H1 (cell line): ENCODE measurements at regions not wholly inside any gene's neighbourhood (a gene's known extent, or its start where the extent isn't known, plus 50 kb on each side); places are given as distances from the start of the nearest gene placed in this dataset.

ENCODE experiments used
- CTCF ChIA-PET: fragments of 300-600 bp; sonication (Branson Sonifier 250); formaldehyde crosslinking; loops from one replicate; lab custom pipeline; 2021; ENCODE audit not compliant: partially characterized antibody; lab: Charles Lee
- POLR2A ChIA-PET: fragments of 300-600 bp; sonication (Branson Sonifier 250); formaldehyde crosslinking; loops from one replicate; lab custom pipeline; 2021; ENCODE audit warnings: inconsistent platforms; ENCODE audit not compliant: partially characterized antibody; lab: Charles Lee
- DNase-seq, 2 experiments: peaks; one replicate each; pipeline versions ENCODE4 v3.0.0 to v3.0.0-alpha.2; 2010 to 2022; ENCODE audit warnings: low spot score in 2 of 2, low read depth in 1 of 2, mixed read lengths in 1 of 2
- FAIRE-seq: peaks from 2 replicates; lab custom pipeline; 2011; peaks lifted over from hg19 to GRCh38; lab: Jason Lieb, UNC
- H2AFZ ChIP-seq: 2 replicates; pipeline ENCODE4 v1.8.1; 2012; ENCODE audit warnings: low read length, inconsistent platforms
- H2AK5ac ChIP-seq: 2 replicates; pipeline ENCODE4 v1.6.1; 2013; ENCODE audit warnings: low read depth, low read length
- H2BK120ac ChIP-seq: replicated peaks from 2 replicates; pipeline ENCODE3; 2013; ENCODE audit warnings: low read depth, low read length, inconsistent platforms
- H2BK12ac ChIP-seq: 2 replicates; pipeline ENCODE4 v1.6.1; 2013; ENCODE audit warnings: low read depth, low read length
- H2BK15ac ChIP-seq: 2 replicates; pipeline ENCODE4 v1.6.1; 2013; ENCODE audit warnings: low read length
- H2BK20ac ChIP-seq: 2 replicates; pipeline ENCODE4 v1.6.1; 2013; ENCODE audit warnings: low read length
- H2BK5ac ChIP-seq: 2 replicates; pipeline ENCODE4 v1.6.1; 2013; ENCODE audit warnings: low read depth, low read length
- H3K14ac ChIP-seq: 2 replicates; pipeline ENCODE4 v1.6.1; 2013; ENCODE audit warnings: inconsistent platforms; ENCODE audit not compliant: insufficient read length
- H3K18ac ChIP-seq: 2 replicates; pipeline ENCODE4 v1.6.1; 2013; ENCODE audit warnings: low read length; ENCODE audit errors: extremely low read depth
- H3K23ac ChIP-seq: 2 replicates; pipeline ENCODE4 v1.6.1; 2013; ENCODE audit warnings: inconsistent platforms; ENCODE audit not compliant: insufficient read length
- H3K23me2 ChIP-seq: 2 replicates; pipeline ENCODE4 v1.6.1; 2013; ENCODE audit warnings: low read depth, low read length
- H3K27ac ChIP-seq: 2 replicates; pipeline ENCODE4 v1.6.1; 2011; ENCODE audit warnings: low read depth, low read length, inconsistent platforms
- H3K27me3 ChIP-seq, 4 experiments: replicated peaks in 1 of 4; 1 replicate in 1 of 4; 2 replicates in 3 of 4; pipeline versions ENCODE4 v1.6.1 to v1.8.1; 2011 to 2013; ENCODE audit warnings: low read length in 3 of 4, mild to moderate bottlenecking in 3 of 4, inconsistent platforms in 2 of 4, mixed read lengths in 2 of 4, moderate library complexity in 1 of 4; ENCODE audit not compliant: control insufficient read depth in 3 of 4, insufficient read depth in 3 of 4; ENCODE audit errors: extremely low read depth in 1 of 4
- H3K36me3 ChIP-seq, 4 experiments: 2 replicates each; pipeline versions ENCODE4 v1.6.1 to v1.8.1; 2011 to 2013; ENCODE audit warnings: mild to moderate bottlenecking in 4 of 4, low read length in 3 of 4, moderate library complexity in 2 of 4, control low read depth in 1 of 4, inconsistent platforms in 1 of 4; ENCODE audit not compliant: insufficient read depth in 4 of 4, control insufficient read depth in 2 of 4
- H3K4ac ChIP-seq: replicated peaks from 2 replicates; pipeline ENCODE3; 2013; ENCODE audit warnings: low read length, low read depth, mixed read lengths, inconsistent platforms; ENCODE audit not compliant: insufficient read length
- H3K4me1 ChIP-seq, 4 experiments: replicated peaks in 1 of 4; 1 replicate in 1 of 4; 2 replicates in 3 of 4; pipeline versions ENCODE4 v1.6.1 to v1.8.1; 2011 to 2013; ENCODE audit warnings: low read length in 3 of 4, inconsistent platforms in 2 of 4, mixed read lengths in 1 of 4; ENCODE audit not compliant: insufficient read depth in 4 of 4, control insufficient read depth in 3 of 4
- H3K4me2 ChIP-seq, 2 experiments: 2 replicates each; pipeline versions ENCODE4 v1.6.1 to v1.8.1; 2011 to 2013; ENCODE audit warnings: low read depth in 2 of 2, low read length in 2 of 2, control low read depth in 1 of 2, inconsistent platforms in 1 of 2, mild to moderate bottlenecking in 1 of 2; ENCODE audit not compliant: insufficient read depth in 1 of 2
- H3K4me3 ChIP-seq, 4 experiments: fragments of 200-600, 300-600 bp in 1 of 4; sonication (generic), shearing (Covaris generic), sonication (Bioruptor Twin) in 1 of 4; 2 replicates each; pipeline versions ENCODE4 v1.5.1 to v1.8.1; 2011 to 2016; ENCODE audit warnings: low read length in 4 of 4, low read depth in 3 of 4, control low read depth in 2 of 4, inconsistent platforms in 2 of 4, mild to moderate bottlenecking in 2 of 4, mixed read lengths in 1 of 4, moderate library complexity in 1 of 4; ENCODE audit not compliant: insufficient read depth in 2 of 4; ENCODE audit errors: extremely low read depth in 1 of 4
- H3K56ac ChIP-seq: replicated peaks from 2 replicates; pipeline ENCODE3; 2013; ENCODE audit warnings: low read depth, mild to moderate bottlenecking, mixed read lengths, low read length, inconsistent platforms; ENCODE audit not compliant: insufficient read length
- H3K79me1 ChIP-seq: 2 replicates; pipeline ENCODE4 v1.6.1; 2013; ENCODE audit warnings: low read depth, low read length, control low read depth
- H3K79me2 ChIP-seq, 2 experiments: 2 replicates each; pipeline versions ENCODE4 v1.6.1 to v1.8.1; 2012 to 2013; ENCODE audit warnings: low read length in 2 of 2, mild to moderate bottlenecking in 2 of 2, inconsistent platforms in 1 of 2; ENCODE audit not compliant: insufficient read depth in 2 of 2, control insufficient read depth in 1 of 2
- H3K9ac ChIP-seq, 4 experiments: replicated peaks in 1 of 4; 1 replicate in 1 of 4; 2 replicates in 3 of 4; pipeline versions ENCODE4 v1.6.1 to v1.8.1; 2011 to 2013; ENCODE audit warnings: low read depth in 3 of 4, low read length in 3 of 4, control low read depth in 2 of 4, mild to moderate bottlenecking in 2 of 4, moderate library complexity in 2 of 4, inconsistent platforms in 1 of 4; ENCODE audit errors: extremely low read depth in 1 of 4
- H3K9me3 ChIP-seq, 2 experiments: 2 replicates each; pipeline versions ENCODE4 v1.6.1 to v1.8.1; 2012 to 2013; ENCODE audit warnings: mild to moderate bottlenecking in 2 of 2, moderate library complexity in 2 of 2, control low read depth in 1 of 2, inconsistent platforms in 1 of 2, low read depth in 1 of 2, low read length in 1 of 2, mixed read lengths in 1 of 2; ENCODE audit not compliant: insufficient read depth in 2 of 2
- H4K20me1 ChIP-seq, 2 experiments: replicated peaks in 1 of 2; 2 replicates each; pipeline versions ENCODE3 to v1.8.1; 2011 to 2013; ENCODE audit warnings: inconsistent platforms in 2 of 2, low read length in 2 of 2, mild to moderate bottlenecking in 1 of 2; ENCODE audit not compliant: insufficient read depth in 2 of 2, control insufficient read depth in 1 of 2
- H4K5ac ChIP-seq: 2 replicates; pipeline ENCODE4 v1.6.1; 2013; ENCODE audit warnings: low read length, low read depth, mixed read lengths, inconsistent platforms; ENCODE audit not compliant: insufficient read length
- H4K8ac ChIP-seq: 2 replicates; pipeline ENCODE4 v1.8.0; 2013; ENCODE audit warnings: mild to moderate bottlenecking, moderate library complexity, low read length, inconsistent platforms; ENCODE audit not compliant: insufficient read depth; ENCODE audit errors: extremely low read depth
- H4K91ac ChIP-seq: replicated peaks from 2 replicates; pipeline ENCODE3; 2013; ENCODE audit warnings: low read length, mixed read lengths, inconsistent platforms; ENCODE audit not compliant: insufficient read length
- CHD1 ChIP-seq: IDR thresholded peaks from 2 replicates; pipeline ENCODE4 v1.6.1; 2012; ENCODE audit warnings: low read depth, low read length, improper control_type of control experiment
- RAD21 ChIP-seq, 2 experiments: IDR thresholded peaks in 1 of 2; conservative IDR thresholded peaks in 1 of 2; 2 replicates each; pipeline ENCODE4 v1.6.1; 2011; ENCODE audit warnings: low read depth in 2 of 2, low read length in 2 of 2, improper control_type of control experiment in 1 of 2, inconsistent platforms in 1 of 2, mild to moderate bottlenecking in 1 of 2, moderate library complexity in 1 of 2
- RBBP5 ChIP-seq: IDR thresholded peaks from 2 replicates; pipeline ENCODE4 v1.7.1; 2012; ENCODE audit warnings: low read depth, mild to moderate bottlenecking, inconsistent platforms, low read length, moderate library complexity, borderline replicate concordance
- SRF ChIP-seq: IDR thresholded peaks from 2 replicates; pipeline ENCODE4 v1.6.1; 2011; ENCODE audit warnings: mild to moderate bottlenecking, low read depth, low read length, moderate library complexity
- YY1 ChIP-seq: IDR thresholded peaks from 2 replicates; pipeline ENCODE4 v1.6.1; 2011; ENCODE audit warnings: low read depth, mild to moderate bottlenecking, low read length
- WGBS, 2 experiments: shearing (Covaris generic) in 1 of 2; methylation state at CpG; one replicate each; pipeline versions ENCODE4 v1.1.6 to v1.1.7; 2013 to 2015; ENCODE audit warnings: low lambda C conversion rate in 2 of 2, mixed read lengths in 2 of 2, inconsistent platforms in 1 of 2, low coverage in 1 of 2, missing lambda C conversion rate in 1 of 2; ENCODE audit not compliant: insufficient replicate concordance in 2 of 2, insufficient coverage in 1 of 2, insufficient read length in 1 of 2; ENCODE audit errors: extremely low coverage in 1 of 2, missing lambda C conversion rate in 1 of 2; 5-methylcytosine and 5-hydroxymethylcytosine counted together
- TF ChIP-seq, protein P1 (sequence below): IDR thresholded peaks from 2 replicates; pipeline ENCODE4 v1.6.1; 2012; ENCODE audit warnings: inconsistent platforms

DNA sequence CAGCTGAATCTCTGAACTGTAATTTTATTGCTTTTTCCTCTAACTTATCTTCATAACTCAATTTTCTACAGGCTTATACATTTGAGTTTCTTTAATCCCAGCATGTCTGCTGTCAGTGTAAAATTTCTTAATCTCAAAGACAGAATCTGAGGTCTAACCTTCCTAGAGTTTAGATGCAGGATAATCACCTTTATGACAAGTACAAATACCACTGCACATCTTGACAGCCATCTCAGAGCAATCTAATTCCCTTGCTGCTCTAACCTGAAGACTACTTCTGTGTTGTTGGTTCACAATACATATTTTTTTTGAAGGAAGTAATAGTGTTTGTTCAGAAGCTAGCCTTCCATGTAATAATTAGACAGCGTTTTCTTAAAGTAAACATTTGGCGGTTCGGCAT lies 424.2 kb upstream of the ZWINT start:
- Histone ChIP-seq H2BK12ac (no peak overlapping the region), H3K56ac (no peak overlapping the region), H3K4me3 (no peak overlapping the region), H3K79me2 (no peaks in the 10 kb centered on the region), H3K14ac (no peak overlapping the region), H3K79me1 (no peaks in the 10 kb centered on the region), H3K27ac (no peak overlapping the region), H3K4me1 (no peaks in the 10 kb centered on the region), H3K36me3 (no peaks in the 10 kb centered on the region), H3K27me3 (no peaks in the 10 kb centered on the region), H2BK5ac (no peak overlapping the region), H3K23me2 (no peaks in the 10 kb centered on the region), H4K5ac (no peak overlapping the region), H3K4me2 (no peak overlapping the region), H3K9ac (no peak overlapping the region), H3K23ac (no peak overlapping the region), H2BK15ac (no peak overlapping the region), H4K20me1 (no peaks in the 10 kb centered on the region), H2BK120ac (no peak overlapping the region), H2BK20ac (no peak overlapping the region), H3K18ac (no peak overlapping the region), H3K4ac (no peak overlapping the region), H3K9me3 (no peaks in the 10 kb centered on the region), H2AFZ (no peak overlapping the region), H4K91ac (no peak overlapping the region), H2AK5ac (no peak overlapping the region), H4K8ac (no peak overlapping the region)
- FAIRE-seq (no peak), DNase-seq (no peak)
- CTCF ChIA-PET = no interaction called here
- TF ChIP-seq RAD21 (IDR thresholded peaks at IDR 0.05 in 1 of 2, conservative IDR thresholded peaks at IDR 0.05 in 1 of 2; ENCODE audit: low read depth in 2 of 2, low read length in 2 of 2) (no peak), CHD1 (no peak), SRF (no peak), YY1 (no peak), RBBP5 (no peak)
- TF ChIP-seq, protein P1, sequence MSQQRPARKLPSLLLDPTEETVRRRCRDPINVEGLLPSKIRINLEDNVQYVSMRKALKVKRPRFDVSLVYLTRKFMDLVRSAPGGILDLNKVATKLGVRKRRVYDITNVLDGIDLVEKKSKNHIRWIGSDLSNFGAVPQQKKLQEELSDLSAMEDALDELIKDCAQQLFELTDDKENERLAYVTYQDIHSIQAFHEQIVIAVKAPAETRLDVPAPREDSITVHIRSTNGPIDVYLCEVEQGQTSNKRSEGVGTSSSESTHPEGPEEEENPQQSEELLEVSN = no peak
- POLR2A ChIA-PET = no interaction called here
- 73% methylated on average over 3 of the region's 3 CpGs; no CpG with 5 or more reads in 1 of the 2 experiments for whole genome bisulfite sequencing, 2 experiments
